GM12891 (cell line): ENCODE measurements at regions not wholly inside any gene's neighbourhood (a gene's known extent, or its start where the extent isn't known, plus 50 kb on each side); places are given as distances from the start of the nearest gene placed in this dataset.

Source experiments
- POLR2A ChIP-seq: IDR thresholded peaks from 2 replicates; pipeline ENCODE4 v1.6.1; 2011; ENCODE audit warnings: low read depth, low read length, control low read depth
- TAF1 ChIP-seq: IDR thresholded peaks from 2 replicates; pipeline ENCODE4 v1.6.1; 2011; ENCODE audit warnings: low read depth, low read length, control low read depth

GRCh38 chr2:107398683-107399082 is 428.0 kb upstream of the RGPD4 start:
- no peak for TF ChIP-seq POLR2A
- no peak for TF ChIP-seq TAF1
